ENCODE measurements at regions not wholly inside any gene's neighbourhood (a gene's known extent, or its start where the extent isn't known, plus 50 kb on each side); places are given as distances from the start of the nearest gene placed in this dataset.
"Not testable (repeated sequence)": the region's sequence is repeated elsewhere in the genome, so short reads cannot be mapped to it uniquely, and the experiment has no call there.

DNA sequence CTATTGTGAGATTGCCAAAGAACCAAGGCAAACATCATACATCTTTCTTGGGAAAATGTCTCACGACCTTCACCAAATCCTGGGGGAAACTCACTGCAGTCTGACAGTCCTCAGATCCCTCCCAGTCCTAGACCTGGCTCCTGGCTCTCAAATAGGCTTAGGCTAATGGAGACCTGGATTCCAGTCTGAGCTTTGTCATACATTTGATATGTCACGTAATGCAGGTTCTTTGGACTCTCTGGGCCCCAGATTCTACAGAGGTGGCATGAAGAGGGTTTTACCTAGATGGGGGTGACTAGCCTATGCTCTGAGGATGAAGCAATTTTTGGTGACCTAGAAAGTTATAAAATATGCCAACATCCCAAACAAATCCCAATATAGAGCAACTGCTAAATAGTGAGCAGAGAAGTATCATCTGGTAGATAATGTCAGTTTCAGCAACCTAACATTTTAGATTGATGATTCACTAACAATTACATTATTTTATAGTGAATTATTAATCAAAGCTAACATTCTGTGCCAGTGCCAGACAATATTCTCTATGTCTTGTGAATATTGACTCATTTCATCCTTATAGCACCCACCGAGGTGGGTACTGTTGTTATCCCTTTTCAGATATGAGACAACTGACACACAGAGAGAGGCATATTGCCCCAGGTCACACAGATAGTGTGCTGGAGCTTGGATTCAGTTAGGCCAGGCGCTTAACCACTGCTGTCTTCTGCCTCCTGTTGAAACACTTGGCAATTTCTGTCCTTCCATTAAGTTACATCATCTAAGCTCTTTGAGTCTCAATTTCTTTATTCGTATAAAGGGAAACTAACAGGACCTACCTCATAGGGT, 195.4 kb upstream of the MAMLD1 start:
- no peak for DNase-seq

DNA sequence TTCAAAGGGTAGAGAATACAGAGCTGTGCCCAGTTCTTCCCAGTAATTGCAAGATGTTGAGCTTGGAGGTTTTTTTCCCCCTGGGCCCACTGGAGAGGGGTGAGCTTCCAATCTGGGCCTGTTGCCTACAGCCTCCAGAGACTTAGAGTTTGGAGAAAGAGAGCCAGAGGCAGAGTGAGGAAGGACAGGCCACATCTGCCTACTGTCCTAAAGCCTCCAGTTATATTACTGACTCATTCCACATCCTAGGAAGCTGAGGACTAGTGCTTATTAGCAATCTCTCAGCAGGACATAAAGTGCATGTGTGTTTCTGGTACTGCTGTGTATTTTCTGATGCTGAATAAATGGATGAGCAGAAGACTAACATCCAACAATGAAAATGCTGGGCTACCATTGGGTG, 181.0 kb upstream of the MAMLD1 start:
- DNase-seq = no peak

DNA sequence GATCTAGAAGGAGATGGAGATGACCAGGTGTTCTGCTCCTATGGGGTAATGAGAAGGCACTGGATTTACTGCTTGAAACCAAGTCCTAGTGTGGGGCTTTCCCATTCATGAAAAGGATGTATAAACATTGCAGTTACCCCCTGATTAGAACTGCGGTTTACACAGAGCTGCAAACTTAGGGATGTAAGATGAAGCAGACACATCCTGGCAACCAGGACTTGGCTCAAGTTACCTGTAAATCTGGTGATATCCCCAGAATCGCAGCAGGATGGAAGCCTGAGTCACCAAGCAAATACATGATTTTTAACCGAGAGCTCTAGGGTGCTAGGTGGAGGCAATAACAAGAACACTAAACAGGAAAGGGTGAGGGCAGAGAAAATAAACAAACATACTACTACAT, 178.6 kb upstream of the MAMLD1 start:
- DNase-seq = no peak

DNA sequence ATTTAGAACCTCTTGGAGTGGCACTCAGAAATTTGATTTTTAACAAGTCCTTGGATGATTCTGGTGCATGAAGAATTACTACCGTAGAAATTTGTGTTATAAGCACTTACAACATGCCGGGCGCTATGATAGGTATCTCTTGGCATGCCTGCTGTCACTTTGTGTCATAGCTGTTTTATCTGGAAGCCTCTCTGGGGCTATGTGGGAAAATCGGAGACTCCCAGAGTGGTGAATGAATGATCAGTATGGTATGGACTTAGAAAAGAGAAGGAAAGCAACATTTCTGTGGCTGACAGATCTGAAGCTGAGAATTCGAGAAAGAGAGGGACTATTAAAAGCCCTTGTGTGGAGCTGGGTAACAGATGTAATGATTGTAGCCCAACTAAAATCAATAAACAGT, 177.4 kb upstream of the MAMLD1 start:
- no peak for DNase-seq

DNA sequence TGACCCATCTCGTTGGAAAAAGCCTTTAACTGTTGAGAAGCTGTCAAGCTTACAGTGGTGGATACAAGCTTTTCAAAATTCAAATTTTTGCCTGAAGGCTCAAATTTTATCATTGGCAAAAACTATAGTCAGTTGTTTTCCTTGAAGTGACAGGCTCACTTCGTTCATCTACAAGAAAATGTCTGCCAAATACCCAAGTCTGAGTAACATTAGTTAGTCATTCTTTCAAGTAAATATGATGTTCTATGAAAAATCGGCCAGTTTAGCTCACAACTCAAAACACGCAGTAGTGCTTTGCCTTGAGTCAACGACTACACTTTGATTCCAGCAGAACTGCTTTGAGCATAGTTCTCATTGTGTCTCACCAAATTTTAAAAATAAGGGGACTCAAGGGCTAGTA, 170.3 kb upstream of the MAMLD1 start:
- no peak for DNase-seq

DNA sequence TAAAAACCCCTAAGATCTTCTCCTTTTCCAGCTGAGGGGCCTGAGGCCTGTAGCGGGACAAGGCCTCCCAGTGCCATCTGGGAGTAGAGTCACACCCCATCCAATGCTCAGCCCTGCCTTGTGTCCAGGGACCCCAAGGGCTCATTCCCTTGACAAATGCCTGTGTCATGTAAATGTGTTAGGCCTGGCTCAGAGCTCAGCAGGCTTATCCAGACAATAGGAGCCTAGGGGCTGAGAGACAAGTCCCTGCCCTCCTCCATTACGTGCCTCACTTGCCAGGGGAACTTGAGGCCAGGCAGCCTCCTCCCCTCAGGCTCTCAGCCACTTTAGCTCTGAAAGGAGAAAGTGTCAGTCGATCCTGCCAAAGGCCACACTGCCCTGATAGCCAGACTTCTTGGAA, 166.8 kb upstream of the MAMLD1 start:
- no peak for DNase-seq

DNA sequence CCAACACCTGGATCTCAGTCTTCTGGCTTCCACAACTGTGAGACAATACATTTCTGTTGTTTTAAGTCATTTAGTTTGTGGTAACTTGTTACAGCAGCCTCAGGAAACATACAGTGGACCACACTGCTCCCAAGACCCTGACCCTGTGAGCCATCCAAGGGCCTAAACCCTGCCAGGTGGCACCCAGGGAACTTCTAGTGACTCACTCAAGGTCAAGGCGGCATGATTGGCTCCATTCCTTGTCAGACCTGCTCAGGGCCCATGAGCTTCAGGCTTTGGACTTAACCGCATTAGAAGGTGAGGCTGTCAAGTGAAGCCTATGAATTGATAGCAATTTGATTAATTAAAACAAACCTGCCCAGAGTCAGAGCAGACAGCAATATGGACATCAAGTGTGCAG, 165.7 kb upstream of the MAMLD1 start:
- no peak for DNase-seq

DNA sequence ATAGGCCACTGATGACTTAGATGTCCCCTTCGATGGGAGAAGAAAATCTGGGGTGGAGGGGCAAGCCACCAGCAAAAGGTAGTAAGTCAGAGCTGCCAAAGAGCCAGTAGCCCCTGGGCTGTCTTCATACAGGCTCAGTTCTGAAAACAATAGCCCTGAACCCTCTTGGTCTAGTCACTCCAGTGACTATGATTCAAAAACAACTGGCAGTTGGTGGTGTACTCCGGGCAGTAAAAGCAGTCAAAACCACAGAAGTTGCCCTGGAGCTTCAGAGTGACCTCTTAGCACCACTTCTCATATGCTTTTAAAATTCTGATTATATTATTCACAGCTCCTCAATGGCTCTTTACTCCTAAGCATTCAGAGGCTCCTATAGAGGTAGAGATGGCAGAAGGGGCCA, 164.3 kb upstream of the MAMLD1 start:
- no peak for DNase-seq

DNA sequence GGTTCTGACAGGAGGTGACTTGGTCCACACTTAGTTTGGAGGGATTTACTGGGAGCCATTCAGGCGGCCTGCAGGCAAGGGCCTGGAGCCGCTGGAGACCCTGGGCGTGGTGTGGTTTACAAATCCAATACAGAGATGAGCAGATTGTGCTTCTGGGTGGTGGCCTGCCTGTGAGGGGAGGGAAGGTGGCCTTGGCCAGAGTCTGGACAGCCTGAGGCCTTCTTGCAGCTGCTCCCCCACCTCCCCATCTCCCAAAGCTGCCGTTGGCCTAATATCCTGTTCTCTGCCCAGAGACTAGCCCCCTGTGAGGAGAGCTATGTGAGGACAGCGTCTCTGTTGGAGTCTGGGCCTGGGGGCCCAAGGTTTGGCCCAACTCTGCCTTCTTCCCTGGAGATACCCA, 163.9 kb upstream of the MAMLD1 start:
- DNase-seq = no peak

DNA sequence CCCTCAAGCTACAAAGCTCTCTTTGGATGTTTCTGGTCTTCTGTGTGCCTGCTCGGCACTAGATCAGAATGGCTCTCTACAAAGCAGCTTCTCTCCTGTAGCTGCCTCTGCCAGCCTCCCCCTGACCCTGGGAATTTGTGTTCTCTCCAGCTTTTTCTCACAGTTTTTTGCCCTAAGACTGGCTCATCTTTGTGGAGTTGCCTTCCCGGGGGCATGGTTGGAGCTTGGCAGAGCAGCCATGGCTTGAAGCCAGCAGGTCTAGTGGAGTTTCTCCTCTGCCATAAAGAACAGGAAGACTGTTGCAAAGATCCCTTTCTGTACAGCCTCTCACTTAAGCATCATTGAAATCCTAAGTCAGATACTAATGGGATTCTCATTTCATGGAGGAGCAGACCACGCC, 163.3 kb upstream of the MAMLD1 start:
- no peak for DNase-seq

DNA sequence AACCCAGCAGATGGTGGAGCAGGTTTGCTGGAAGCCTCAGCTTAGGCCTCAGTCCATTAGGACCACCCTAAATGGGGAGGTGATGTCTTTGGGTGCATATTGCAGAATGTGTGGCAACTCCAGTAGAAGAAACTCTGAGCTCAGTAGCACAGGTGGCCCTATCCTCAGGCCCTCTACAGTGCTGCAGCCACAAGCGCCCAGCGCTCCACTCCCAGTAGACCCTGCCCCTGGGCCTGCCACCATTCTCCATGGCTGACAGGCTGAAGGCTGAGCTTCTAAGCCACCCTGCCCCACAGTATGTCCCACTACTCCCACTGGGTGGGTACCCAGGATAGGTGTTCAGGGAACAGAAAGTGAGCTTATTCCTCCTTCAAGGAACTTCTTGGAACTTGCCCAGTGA, 162.8 kb upstream of the MAMLD1 start:
- no peak for DNase-seq

DNA sequence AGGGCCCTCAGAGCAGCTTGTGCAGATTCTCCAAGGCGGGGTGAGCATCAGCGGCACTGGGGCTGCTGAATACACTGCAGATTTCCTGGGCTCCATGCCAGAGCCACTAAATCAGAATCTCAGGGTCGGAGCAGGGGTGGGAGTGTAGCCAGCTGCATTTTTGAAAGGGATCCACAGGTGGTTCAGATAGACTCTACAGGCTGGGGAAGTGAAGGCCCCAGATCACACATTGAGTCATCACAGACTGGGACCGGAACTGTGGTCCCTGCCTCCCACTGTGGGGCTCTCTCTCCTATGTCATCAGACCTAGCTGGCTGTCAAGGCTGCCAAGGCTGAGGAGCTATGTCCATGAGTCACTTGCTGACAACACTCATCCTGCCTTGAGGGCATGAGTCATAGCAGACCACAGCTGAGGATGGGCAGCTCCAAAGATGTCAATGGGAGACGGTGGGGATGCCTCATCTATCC, 162.3 kb upstream of the MAMLD1 start:
- peak; percentile 98 for DNase-seq

DNA sequence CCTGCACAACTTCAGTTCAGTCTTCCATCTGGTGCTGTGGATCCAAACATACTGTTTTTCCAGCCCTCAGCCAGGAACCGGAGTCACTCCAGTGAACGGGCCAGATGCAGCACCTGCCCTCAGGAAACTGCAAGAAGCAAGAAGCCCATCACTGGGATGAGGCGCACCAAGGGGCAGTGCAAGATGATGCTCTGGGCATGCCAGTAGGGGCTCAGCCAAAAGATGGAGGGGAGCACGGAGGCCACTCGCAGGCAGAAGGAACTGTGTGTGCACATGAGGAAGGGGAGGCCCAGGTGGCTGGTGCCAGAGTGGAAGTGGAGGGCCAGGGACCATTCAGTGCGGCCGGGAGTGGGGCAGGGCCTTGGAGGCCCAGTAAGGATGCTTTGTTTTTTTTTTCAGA, 161.7 kb upstream of the MAMLD1 start:
- no peak for DNase-seq

DNA sequence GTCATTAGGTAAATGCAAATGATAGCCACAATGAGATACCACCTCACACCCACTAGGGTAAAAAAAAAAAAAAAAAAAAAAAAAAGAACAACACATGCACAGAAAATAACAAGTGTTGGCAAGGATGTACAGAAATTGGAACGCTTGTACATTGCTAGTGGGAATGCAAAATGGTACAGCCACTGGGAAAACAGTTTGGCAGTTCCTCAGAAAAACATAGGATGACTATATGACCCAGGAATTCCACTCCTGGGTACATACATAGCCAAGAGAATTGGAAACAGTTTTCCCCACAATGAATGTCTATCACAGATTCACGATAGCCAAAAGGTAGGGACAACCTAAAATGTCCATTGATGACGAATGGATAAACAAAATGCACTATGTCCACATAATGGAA, 161.3 kb upstream of the MAMLD1 start:
- DNase-seq = peak; percentile 38

DNA sequence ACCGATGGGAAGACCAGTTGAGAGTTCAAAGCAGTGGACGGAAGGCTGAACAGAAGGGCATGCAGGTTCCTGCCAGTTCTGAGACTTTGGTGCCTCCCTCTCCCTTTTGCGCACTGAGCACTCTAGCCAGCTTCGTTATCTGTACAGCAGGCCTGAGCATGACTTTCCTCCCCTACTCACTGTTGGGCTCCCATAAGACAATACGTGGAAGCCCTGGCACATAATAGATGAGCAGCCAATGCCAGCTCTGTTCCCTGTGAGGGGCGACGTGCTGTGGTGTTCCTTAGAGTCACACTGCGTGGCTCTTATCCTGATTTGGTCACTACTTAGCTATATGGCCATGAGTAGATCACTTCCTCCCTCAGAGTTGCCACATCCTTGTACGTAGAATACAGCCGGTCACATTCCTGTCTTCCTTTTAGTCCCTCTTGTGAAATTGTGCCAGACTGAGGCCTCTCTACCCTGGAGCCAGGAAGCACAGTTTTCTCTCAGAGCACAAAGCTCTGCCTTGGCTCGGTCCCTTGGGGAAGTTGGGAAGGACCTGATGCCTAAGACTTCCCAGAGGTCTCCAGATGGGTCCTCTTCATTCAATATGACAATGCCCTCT, 160.4 kb upstream of the MAMLD1 start:
- DNase-seq = peak; percentile 62

DNA sequence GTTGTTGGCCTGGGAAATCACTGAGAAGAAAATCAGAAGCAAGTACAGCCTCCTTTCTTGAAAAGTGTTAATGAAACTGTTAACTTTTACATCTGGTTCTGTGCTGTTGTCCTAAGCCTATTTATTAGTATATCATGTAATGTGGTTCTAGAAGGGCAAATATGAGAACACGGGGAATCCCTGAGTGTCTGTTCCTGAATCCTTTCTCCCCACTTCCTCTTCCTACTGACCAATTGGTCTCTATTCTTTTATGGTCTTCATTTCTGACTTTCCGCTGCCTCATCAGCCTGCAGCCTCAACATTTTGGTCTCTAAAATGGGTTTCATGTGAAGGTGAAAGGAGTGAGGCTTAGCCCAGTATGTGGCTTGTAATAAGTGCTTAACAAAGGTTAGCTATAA, 159.9 kb upstream of the MAMLD1 start:
- DNase-seq = no peak

DNA sequence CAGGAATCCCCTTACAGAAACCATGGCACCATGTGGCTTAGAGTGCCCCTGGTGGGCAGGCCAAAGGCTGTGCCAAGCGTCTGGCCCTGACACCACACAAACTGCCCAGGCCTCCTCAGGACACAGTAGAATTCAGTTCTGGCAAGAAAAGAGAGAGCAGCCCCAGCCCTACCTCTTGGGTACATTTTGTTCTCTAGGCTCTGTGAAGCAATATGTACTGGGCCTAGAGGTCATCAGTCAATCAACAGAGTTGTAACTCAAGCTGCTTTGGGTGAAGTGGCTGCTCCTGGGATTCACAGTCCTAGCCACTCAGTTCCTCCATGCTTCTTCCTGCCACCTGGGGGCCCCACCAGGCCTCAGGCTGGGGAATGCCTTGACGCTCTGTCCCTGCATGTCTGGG, 158.1 kb upstream of the MAMLD1 start:
- DNase-seq = no peak

DNA sequence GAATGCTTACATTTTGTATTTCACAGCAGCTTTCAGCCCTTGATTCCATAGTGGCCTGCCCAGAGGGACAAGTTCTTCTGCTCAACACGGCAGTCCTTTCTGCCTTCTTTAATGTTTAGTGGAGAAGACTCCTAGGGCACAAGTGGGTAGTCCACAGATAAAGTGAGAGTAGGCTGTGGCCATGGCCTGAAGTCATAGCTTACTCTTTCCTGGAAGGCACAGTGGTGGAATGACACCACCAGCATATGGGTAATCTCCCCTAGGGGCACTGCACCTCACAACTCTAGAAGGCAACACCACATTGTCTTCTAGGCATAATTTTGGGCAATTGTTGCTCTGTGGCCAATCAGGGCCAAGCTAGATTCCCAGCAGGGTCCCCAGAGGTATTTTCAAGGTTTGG, 155.4 kb upstream of the MAMLD1 start:
- no peak for DNase-seq

DNA sequence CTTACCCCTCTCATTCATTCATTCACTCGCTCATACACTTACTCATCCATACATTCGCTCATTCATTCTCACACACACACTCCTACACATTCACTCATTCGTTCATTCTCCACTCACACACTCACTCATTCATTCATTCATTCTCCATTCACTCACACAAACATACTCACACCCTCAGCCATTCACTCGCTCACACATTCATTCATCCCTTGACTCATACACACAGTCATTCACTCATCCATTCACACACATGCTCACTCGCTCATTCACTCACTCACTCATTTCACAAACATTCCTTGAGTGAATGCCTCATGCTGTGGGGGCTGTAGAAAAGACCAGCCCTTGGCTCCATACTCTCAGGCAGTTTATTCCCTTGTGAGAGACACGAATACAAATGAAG, 151.1 kb upstream of the MAMLD1 start:
- DNase-seq = peak; percentile 76

DNA sequence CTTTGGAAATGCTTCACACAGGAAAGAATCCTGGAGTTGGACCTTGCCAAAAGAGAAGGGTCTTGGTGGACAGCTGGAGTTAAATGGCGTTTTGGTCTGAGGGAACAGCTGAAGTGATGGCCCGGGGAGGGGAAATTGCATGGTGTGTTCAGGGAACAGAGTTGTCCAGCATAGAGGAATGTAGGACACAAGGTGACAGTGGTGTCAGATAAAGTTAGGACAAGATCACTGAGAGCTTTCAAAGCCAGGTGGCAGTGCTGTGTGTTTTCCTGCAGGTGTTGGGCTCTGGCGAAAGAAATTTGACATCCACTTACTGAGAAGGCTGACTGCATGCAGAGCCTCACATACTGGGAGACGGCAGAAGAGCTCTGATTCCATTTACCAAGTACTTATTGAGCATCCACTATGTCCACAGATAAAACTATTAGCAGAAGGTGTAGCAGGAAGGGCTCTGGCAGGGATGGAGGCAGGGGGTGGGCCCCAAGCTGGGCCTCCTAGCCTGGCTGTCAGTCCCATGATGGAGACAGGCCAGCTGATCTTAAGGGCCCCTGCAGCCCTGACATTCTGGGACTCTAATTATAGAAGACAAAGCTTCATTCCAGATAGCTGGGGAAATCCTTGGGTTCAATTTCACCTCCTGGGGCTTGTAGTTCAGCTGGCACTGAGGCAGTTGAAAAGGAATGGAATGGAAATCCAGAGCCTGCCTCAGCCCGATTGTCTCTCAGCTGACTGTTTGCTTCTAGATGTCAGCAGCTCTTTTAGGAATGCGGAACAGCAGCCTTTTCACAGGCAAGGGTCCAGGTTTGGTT, 150.2 kb upstream of the MAMLD1 start:
- peak; percentile 63 for DNase-seq

DNA sequence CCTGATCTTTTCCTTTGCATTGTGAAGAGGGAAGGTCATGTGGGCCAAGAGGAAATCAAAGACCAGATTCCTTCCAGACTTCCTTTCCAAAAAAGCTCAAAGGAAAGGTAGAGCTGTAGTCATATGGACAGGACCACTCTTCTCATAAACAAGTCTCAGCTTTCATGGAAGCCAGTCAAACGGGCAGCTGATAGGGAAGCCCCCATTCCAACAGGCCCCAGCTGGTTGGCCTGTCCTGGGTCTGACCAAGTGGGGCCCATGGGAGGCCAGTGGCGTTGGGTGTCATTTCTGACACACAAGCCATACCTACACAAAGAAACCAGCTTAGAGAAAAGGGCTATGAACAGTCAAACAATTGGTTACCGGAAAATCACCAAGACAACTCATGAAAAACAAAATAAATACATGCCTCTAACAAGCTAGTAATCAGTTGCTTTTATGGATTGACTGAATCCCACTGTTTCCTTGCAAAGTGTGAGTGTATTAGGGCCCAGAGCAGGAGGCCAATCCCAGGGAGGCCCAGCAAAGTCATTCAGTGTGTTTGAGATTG, 149.6 kb upstream of the MAMLD1 start:
- DNase-seq = no peak

DNA sequence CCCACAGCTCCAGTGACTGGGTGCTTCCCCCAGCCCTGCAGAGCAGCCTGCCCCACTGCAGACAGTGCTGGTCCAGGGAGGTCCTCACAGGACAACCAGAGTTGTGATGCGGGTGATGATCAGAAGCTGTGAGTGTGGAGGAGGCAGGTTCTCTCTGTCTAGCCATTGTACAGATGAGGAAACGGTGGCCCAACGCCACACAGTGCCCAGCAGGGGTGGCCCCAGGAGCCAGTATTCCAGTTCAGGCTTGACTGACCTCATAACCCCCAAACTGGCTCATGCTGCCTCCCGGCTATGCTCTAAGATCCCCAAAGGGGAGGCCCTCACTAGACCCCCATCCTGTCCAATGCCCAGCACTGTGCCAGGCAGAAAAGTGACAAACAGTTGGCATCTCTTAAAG, 147.1 kb upstream of the MAMLD1 start:
- DNase-seq = not testable (repeated sequence)

DNA sequence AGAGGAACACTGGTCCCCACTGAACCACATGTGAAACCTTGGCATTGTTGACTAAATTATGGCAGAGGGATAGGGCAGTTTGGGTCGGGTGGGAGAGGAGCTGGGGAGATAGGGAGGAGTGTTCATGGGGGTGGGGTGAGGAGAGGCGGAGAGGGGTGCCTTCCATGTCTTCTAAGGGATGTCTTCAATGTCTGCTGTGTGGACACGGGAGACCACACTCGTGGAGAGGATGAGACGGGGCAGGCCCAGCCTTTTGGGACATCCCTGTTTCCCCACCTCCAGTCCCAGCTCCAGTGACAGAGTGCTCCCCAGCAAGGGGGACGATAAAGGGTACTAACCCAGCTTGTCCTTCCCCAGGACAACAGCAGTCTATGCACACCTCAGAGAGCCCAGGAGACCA, 146.4 kb upstream of the MAMLD1 start:
- DNase-seq = no peak

DNA sequence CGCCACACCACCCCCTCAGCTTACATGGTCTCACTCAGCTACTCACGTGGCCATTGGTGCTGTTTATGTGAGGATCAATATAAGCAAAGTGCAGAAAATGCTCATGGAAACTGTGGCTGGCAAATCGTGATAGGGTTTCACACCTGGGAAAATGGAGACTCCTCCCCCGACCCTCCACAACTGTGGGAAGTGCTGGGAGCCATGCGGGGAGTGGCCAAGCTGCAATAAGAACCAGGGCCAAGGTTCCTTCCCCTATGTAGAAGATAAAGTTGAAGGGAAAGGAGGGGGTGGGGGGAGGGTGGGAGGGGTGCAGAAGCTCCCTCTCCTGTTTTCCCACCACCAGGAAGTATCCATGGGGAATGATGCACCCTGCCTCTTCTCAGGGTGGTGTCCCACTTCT, 145.5 kb upstream of the MAMLD1 start:
- no peak for DNase-seq

Measured in fibroblast of skin of right biceps (primary cell).